Neural progenitor cell (in vitro differentiated cells): ENCODE measurements at regions not wholly inside any gene's neighbourhood (a gene's known extent, or its start where the extent isn't known, plus 50 kb on each side); places are given as distances from the start of the nearest gene placed in this dataset.
"Not testable (repeated sequence)": the region's sequence is repeated elsewhere in the genome, so short reads cannot be mapped to it uniquely, and the experiment has no call there.

Experiments
- CTCF ChIP-seq: fragments of 200-600 bp; sonication (generic); IDR thresholded peaks from 2 replicates; pipeline ENCODE4 v1.5.1; 2017; ENCODE audit warnings: antibody characterized with exemption, mild to moderate bottlenecking
- EZH2 ChIP-seq: fragments of 200-600 bp; sonication (generic); IDR thresholded peaks from 2 replicates; pipeline ENCODE4 v1.6.1; 2017; ENCODE audit warnings: antibody characterized with exemption, mild to moderate bottlenecking, moderate library complexity
- EZH2phosphoT487 ChIP-seq: fragments of 200-600 bp; sonication (generic); IDR thresholded peaks from 2 replicates; pipeline ENCODE4 v1.6.1; 2017; ENCODE audit warnings: antibody characterized with exemption

DNA sequence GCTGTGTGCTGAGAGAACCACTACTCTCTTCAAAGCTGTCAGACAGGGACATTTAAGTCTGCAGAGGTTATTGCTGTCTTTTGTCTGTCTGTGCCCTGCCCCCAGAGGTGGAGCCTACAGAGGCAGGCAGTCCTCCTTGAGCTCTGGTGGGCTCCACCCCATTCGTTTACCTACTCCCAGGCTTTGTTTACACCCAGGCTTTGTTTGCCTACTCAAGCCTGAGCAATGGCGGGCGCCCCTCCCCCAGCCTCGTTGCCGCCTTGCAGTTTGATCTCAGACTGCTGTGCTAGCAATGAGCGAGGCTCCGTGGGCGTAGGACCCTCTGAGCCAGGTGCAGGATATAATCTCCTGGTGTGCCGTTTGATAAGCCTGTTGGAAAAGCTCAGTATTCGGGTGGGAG is 386.8 kb upstream of the ZMIZ1 start:
- TF ChIP-seq CTCF, EZH2, EZH2phosphoT487: not testable (repeated sequence)
